ENCODE measurements at regions not wholly inside any gene's neighbourhood (a gene's known extent, or its start where the extent isn't known, plus 50 kb on each side); places are given as distances from the start of the nearest gene placed in this dataset.

DNA sequence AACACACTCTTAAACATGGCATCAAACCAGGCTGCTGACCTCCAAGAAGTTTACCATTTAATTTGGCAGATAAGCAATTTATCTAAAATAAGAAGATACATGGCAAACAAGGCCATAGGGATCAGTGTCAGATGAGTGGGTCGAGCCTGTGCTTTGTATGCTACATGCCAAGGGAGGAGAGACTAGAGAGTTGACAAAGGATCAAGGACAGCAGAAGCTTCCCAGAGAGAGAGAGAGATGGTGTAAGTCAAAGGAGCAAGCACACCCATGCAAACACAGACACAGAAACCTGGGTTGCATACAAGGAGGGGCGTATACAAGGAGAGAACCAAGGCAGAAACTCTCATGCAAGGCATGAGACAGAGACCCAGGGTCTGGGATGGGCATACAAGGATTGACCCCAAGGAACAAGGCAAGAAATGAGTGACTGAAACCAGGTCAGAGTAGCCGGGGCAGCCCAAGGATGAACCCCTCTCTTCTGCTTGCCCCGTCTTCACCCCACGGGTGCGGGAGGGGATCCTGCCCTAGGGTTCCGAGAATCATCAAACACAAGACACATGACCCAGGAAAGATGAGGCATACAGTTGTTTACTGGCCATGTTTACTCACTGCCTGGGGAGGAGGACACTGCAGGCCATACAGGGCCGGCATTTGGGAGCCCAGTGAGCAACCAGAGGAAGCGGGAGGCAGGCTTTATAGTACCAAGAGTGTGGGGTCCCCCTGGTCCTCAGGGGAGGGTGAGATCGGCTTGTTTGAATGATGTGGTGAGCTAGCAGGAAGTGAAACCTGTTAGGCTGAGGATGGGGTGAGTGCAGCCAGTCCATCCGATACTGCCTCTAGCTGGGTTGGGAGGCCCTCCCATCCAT, 529.2 kb upstream of the ID2 start (continued):
- TF ChIP-seq, protein P1, sequence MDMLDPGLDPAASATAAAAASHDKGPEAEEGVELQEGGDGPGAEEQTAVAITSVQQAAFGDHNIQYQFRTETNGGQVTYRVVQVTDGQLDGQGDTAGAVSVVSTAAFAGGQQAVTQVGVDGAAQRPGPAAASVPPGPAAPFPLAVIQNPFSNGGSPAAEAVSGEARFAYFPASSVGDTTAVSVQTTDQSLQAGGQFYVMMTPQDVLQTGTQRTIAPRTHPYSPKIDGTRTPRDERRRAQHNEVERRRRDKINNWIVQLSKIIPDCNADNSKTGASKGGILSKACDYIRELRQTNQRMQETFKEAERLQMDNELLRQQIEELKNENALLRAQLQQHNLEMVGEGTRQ (IDR thresholded peaks at IDR 0.05) = no peak

DNA sequence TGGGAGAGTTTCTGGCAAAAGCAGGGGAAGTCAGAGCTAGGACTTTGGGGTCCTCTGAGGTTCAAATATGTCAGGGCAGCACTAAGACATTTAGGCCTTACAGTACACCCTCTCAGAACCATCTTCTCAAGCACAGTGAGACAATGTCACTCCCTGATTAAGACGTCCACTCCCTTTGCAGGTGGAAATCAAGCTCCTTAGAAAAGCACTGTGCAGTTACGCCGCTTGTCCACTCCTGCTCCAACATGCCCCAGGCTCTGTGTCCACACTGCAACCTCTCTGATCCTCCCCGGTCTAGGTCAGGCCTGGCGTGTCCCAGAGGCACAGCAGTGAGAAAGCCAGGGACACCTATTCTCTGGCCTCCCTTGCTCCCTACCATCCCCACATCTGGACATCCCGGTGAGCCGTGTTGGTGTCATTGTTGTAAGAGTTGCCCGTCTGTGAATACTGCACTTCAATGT, 528.6 kb upstream of the ID2 start:
- no peak overlapping the region for H3K4me3 ChIP-seq
- H3K4me1 ChIP-seq = peaks cover 5% of the 10 kb centered on the region
- H3K9me3 ChIP-seq = no peaks in the 10 kb centered on the region
- CTCF ChIA-PET = interaction anchor here (1.2 kb wide), 1 partner anchor 14 kb away, joined by 3 read pairs; no protein-coding TSS in a partner anchor
- no peak for ATAC-seq
- FAIRE-seq = no peak
- no peak for DNase-seq (ENCODE audit: low read depth in 1 of 2, low spot score in 1 of 2)
- POLR2A ChIA-PET = no interaction called here
- TF ChIP-seq HEYL (CRISPR knock-in tag; IDR thresholded peaks at IDR 0.05) = no peak
- TF ChIP-seq, protein P2, sequence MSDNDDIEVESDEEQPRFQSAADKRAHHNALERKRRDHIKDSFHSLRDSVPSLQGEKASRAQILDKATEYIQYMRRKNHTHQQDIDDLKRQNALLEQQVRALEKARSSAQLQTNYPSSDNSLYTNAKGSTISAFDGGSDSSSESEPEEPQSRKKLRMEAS (IDR thresholded peaks at IDR 0.05) = no peak
- no peak for TF ChIP-seq ZSCAN20 (CRISPR knock-in tag; IDR thresholded peaks at IDR 0.05)
- no peak for TF ChIP-seq SMC3 (IDR thresholded peaks at IDR 0.05)
- no peak for TF ChIP-seq POLR2A (IDR thresholded peaks at IDR 0.05; ENCODE audit: low read length)
- TF ChIP-seq FOXS1 (CRISPR knock-in tag; IDR thresholded peaks at IDR 0.05) = no peak
- no peak for TF ChIP-seq NPAS2 (CRISPR knock-in tag; IDR thresholded peaks at IDR 0.05; ENCODE audit: borderline replicate concordance)
- TF ChIP-seq, protein P3, sequence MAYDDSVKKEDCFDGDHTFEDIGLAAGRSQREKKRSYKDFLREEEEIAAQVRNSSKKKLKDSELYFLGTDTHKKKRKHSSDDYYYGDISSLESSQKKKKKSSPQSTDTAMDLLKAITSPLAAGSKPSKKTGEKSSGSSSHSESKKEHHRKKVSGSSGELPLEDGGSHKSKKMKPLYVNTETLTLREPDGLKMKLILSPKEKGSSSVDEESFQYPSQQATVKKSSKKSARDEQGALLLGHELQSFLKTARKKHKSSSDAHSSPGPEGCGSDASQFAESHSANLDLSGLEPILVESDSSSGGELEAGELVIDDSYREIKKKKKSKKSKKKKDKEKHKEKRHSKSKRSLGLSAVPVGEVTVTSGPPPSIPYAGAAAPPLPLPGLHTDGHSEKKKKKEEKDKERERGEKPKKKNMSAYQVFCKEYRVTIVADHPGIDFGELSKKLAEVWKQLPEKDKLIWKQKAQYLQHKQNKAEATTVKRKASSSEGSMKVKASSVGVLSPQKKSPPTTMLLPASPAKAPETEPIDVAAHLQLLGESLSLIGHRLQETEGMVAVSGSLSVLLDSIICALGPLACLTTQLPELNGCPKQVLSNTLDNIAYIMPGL (CRISPR knock-in tag; IDR thresholded peaks at IDR 0.05; ENCODE audit: borderline replicate concordance) = no peak
- no peak for TF ChIP-seq TFCP2L1 (CRISPR knock-in tag; IDR thresholded peaks at IDR 0.05)
- TF ChIP-seq KDM5A (IDR thresholded peaks at IDR 0.05) = no peak
- TF ChIP-seq BHLHE40 (IDR thresholded peaks at IDR 0.05; ENCODE audit: low read depth, low read length) = no peak
- no peak for TF ChIP-seq GATA3 (IDR thresholded peaks at IDR 0.05; ENCODE audit: borderline replicate concordance)
- TF ChIP-seq, protein P4, sequence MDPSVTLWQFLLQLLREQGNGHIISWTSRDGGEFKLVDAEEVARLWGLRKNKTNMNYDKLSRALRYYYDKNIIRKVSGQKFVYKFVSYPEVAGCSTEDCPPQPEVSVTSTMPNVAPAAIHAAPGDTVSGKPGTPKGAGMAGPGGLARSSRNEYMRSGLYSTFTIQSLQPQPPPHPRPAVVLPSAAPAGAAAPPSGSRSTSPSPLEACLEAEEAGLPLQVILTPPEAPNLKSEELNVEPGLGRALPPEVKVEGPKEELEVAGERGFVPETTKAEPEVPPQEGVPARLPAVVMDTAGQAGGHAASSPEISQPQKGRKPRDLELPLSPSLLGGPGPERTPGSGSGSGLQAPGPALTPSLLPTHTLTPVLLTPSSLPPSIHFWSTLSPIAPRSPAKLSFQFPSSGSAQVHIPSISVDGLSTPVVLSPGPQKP (IDR thresholded peaks at IDR 0.05; ENCODE audit: low read depth, low read length) = no peak
- no peak for TF ChIP-seq EHF (CRISPR knock-in tag; IDR thresholded peaks at IDR 0.05)
- no peak for TF ChIP-seq RAD21 (conservative IDR thresholded peaks at IDR 0.05 in 1 of 2, IDR thresholded peaks at IDR 0.05 in 1 of 2)
- TF ChIP-seq HDAC2 (IDR thresholded peaks at IDR 0.05) = no peak
- TF ChIP-seq HOXB5 (CRISPR knock-in tag; IDR thresholded peaks at IDR 0.05) = no peak
- no peak overlapping the region for H3K27ac ChIP-seq
- H3K4me2 ChIP-seq = no peak overlapping the region
- WGBS (ENCODE audit: missing lambda C conversion rate) = 88% methylated on average over 8 of the region's 8 CpGs

DNA sequence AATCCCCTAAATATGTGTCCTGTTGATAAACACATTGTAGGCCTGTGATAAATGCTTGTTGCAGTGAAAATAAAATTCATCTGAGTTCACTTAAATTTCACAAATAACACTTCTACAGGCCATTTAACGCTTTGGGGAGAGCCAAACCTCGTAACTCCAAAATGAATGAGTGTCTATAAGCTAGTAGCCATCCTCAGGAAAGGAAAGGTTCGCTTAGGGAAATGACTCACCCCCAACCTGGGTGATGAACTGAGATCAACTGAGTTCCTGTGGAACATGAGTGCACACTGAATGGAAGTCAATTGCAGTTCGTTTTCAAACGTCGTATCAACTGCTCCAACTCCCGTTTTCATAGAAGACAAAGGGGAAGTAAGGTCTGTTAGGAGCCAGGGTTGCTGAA, 527.6 kb upstream of the ID2 start:
- FAIRE-seq (no peak), DNase-seq (ENCODE audit: low read depth in 1 of 2, low spot score in 1 of 2) (no peak)
- CTCF ChIA-PET = interaction anchor here (1.2 kb wide), 1 partner anchor 13 kb away, joined by 3 read pairs; no protein-coding TSS in a partner anchor

More for the DNA sequence above, 527.6 kb upstream of the ID2 start:
- Histone ChIP-seq H3K9me3 (no peaks in the 10 kb centered on the region), H3K4me1 (no peaks in the 10 kb centered on the region), H3K4me3 (no peak overlapping the region), H3K27ac (no peak overlapping the region), H3K4me2 (no peak overlapping the region)
- WGBS (ENCODE audit: missing lambda C conversion rate) = 69% methylated on average over 7 of the region's 7 CpGs
- TF ChIP-seq CEBPB (IDR thresholded peaks at IDR 0.05) = no peak
- no peak for TF ChIP-seq CBX8 (IDR thresholded peaks at IDR 0.05)
- TF ChIP-seq RARB (CRISPR knock-in tag; IDR thresholded peaks at IDR 0.05) = no peak
- TF ChIP-seq, protein P4 (IDR thresholded peaks at IDR 0.05; ENCODE audit: low read depth, low read length) = no peak
- TF ChIP-seq, protein P5, sequence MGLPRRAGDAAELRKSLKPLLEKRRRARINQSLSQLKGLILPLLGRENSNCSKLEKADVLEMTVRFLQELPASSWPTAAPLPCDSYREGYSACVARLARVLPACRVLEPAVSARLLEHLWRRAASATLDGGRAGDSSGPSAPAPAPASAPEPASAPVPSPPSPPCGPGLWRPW (IDR thresholded peaks at IDR 0.05) = no peak
- POLR2A ChIA-PET = no interaction called here
- no peak for ATAC-seq
